RPMI7951 (cell line): ENCODE measurements at regions not wholly inside any gene's neighbourhood (a gene's known extent, or its start where the extent isn't known, plus 50 kb on each side); places are given as distances from the start of the nearest gene placed in this dataset.

ENCODE experiments used
- DNase-seq: peaks from one replicate; pipeline ENCODE4 v3.0.0-alpha.2; 2012; ENCODE audit warnings: low read depth

DNA sequence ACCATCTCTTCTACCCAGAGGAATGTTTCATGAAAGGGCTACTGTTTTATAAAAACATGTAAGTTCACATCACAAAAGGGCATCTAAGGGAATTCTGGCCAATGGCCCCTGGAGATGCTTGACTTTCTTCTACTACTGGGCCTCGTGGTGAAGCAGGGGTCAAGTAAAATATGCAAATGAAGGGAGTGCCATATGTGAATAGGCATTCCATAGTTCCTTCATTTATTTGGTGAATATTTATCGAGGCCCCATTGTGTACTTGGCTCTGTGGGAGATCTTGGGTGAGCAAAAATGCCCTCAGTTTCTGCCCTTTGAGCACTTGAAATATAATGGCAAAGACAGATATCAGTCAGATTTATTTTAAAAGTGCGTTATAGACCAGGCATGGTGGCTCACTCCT, 101.3 kb upstream of the CACNA2D3 start:
- DNase-seq: no peak

DNA sequence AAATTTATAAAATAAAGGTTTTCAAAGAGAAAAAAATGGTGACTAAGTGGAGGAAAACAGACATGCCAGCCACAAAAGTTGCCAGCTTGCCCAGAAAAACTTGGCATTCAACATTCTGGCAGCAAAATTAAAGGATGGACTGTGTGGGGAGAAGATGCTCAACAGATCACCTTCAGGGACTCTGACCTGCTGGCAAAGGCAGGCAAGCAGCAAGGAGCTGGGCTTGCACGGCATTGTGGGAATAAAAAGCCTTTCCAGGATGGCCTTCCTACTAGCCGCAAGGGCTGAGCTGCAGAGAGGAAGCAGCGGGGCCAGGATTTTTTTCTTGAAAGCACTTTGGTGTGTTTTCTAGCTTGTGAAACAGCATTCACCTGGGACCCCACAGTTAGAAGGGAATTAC, 101.9 kb upstream of the CACNA2D3 start:
- no peak for DNase-seq

DNA sequence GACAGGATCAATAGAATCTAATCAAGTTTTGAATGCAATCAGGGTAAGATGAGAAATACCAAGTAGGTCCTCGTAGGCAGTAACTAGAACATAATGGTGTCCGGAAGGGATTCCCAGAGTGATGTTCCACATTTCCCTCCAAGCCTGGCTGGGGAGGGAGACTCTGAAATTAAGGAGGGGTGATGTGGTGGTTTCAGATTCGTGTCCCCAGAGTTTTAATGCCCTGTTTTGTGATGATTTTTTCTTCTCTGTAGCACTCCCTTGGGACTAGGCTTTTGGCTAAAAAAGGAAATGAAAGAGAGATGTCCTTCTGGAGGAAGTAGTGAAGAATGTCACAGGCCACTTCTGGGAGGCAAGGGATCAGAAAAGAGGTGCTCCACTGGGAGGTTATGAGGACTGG, 108.3 kb upstream of the CACNA2D3 start:
- DNase-seq: no peak

DNA sequence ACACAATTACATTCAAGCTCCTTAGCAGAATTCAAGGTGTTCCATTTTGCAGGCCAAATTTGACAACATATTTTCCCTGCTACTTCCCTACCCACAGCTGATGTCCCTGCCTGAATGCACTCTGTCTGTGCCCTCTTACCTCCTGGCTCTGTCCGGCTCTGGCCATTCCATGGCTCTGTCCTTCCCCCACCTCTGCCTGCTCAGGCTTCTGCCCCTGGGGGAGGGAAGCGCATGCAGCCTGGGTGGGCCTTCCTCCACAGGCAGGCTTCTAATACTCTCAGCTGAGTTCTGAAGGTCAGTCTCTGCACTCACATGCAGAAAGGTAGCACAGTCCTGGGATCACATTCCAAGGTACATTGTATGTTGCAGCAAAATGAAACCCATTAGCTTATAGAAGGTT, 113.6 kb upstream of the CACNA2D3 start:
- no peak for DNase-seq

DNA sequence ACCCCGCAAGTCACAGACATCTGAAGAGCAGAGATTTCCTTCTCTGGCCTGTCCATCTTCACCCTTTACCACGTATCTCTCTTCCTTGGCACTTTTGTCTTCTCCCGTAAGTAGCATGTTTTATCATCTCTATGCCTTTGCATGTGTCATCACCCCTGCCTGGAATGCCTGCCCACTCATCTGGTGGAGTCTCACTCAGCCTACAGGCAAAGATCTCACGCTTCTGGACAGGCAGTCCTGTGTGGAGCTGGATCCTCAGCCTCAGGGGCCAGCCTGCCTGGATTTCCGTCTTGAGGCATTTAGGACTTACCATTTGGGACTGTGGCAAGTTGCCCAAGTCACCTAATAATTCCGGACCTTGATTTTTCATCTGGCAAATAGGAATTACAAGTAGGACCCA, 114.3 kb upstream of the CACNA2D3 start:
- DNase-seq: peak; percentile 57

DNA sequence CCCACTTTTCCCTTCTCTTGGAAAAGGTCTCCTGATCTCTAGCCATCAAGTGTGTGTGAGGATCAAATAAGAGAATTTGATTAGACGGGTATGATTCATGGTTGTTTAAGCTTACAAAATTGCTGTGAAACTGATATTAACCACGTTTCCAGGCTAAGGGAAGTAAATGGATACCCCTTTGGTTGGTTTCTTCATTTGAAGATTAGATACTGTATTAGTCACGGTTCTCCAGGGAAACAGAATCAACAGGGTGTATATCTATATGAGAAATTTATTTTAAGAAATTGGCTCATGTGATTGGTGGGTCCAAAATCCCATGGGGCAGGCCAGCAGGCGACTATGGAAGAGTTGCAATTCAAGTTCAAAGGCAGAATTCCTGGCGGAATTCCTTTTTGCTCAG, 112.7 kb upstream of the SELENOK start:
- peak; percentile 14 for DNase-seq

DNA sequence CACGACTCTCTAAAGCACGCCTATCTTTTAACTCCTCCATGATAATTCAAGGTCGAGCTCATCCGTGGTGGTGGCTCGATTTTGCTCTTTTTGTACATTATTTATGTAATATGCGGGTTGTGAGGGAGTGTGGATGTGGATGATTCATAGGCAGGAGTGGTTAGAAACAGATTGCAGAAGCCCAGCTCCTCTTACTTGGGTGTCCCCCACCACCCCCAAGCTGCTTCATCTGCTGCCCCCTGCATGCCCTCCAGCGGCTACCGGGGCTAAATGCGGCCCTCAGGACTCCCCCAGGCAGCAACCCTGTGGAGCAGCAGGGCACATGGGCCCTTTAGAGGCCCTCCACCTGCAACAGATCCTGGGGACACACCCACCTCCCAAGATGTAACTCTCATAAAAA, 111.5 kb upstream of the SELENOK start:
- peak; percentile 45 for DNase-seq

DNA sequence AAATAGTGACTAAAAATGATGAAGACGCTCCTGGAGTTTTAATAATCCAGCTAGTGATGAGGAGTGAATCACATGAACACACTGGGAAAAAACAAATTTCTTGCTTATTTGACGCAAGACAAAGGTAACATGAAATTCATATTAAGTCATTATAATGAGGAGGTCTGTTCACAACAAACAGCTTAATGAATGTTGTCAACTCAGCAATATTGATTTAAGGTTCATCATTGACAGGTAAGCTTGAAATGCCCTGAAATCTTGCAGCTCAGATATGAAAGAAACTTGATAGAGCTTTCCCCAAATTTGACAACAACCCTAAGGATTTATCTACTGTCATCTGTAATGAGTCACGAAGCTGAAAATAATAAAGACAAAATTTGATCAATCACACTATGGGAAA, 108.1 kb upstream of the SELENOK start:
- no peak for DNase-seq

DNA sequence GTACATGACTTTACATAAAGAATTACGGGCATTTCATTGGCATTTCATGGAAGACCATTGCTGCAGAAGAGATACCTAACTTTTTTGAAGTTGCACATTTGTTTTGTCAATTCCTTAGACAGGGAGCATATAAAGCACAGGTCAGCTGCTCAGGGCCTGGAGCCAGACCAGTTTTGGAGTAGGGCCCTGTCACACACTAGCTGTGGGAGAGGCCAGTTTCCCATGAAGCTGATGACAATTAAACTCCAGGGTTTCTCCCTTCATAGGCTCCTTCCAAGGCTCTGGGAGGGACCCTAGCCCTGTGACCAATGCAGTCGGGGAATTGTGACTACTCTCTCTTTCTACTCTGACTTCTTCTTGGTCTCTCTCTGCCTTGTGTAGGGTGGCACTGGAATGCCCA, 107.3 kb upstream of the SELENOK start:
- no peak for DNase-seq

DNA sequence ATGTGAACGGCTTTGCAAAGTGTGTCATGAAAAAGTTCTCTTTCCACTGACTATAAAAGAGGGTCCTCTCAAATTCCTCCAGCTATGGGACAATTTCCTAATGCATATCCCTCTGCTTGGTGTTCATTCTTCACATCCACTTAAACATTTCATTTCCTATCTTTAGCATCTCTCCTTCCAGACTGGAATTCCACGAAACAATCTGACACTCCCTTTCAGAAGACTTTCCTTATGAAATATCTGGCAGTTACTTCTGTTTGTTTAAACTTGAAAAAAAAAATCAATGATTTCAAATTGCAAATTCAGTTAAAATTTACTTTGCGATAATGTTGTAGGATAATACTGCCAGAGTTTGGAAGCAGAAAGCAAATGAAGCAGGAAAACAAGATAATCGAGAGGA, 105.8 kb upstream of the SELENOK start:
- no peak for DNase-seq

DNA sequence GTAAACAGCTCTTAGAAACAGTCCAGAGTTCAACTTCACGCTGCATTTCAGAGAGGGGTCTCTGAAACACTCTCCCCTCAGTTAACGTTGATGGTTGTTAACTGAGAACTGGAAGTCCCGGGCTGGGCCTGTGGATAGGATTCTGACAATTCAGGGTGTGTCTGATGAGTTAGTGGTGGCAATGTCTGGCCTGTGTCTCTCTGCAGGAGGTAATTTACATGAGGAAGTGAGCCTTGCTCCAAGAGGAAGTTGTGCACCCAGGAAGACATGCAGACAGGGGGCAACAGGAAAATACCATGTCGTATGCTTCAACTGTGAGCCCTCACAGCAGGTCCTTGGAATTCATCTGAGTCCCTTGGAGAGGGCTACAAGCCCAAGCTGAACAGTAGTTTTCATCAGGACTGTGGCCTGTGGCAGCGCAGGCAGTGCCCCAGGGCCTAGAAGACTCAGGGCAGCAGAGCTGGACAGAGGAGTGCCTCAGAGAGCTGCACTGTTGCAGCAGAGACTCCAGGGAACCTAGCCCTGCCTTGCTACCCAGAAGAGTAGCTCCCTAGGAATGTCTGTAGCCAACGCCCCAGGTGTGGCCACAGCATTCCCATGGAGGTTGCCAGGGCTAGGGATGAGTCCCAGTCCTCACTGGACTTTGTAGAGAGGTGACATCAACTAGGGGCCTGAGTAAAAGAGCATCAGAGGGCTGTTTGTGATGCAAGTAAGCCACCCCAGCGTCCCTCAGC, 104.6 kb upstream of the SELENOK start:
- no peak for DNase-seq

DNA sequence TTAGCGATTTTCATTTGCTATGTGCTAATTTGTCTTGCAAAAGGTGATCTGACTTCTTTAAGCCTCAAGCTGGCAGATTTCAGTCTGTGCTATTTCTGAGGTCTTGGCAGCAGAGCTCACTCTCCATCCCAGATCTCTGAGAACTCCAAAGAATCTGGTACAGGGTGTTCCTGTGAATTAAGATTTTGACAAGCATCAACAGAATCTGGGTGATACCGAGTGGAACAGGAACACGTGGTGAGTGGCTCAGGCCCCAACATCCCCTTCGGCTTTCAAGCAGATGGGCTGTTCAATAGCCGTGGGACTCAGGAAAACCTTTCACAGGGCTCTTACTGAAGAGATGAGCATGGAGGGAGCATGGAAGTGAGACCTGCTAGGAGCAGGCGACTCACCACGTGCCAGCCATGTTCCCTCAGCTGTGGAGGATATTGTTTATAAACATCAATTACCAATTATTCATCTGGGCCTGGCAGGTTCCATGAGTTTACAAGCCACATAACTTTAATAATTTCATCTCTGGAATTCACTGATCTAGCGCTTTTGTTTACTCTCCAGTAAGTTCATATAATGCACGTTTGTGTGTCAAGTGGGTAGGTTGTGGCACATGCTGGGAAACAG, 103.4 kb upstream of the SELENOK start:
- no peak for DNase-seq

DNA sequence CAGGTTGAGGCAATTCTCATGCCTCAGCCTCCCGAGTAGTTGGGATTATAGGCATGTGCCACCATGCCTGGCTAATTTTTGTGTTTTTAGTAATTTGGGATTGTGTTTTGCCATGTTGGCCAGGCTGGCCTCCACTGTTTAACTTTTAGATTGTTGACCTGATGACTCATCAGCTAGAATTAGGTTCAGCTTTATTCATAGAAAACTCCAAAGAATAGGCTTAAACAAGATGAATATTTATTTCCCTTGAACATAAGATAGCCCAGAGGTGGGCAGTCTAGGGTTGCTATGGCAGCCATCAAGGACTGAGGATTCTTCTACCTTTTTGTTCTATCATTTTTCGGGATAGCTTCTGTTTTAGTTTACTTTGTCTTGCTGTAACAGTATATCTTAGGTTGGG, 99.6 kb upstream of the SELENOK start:
- no peak for DNase-seq

DNA sequence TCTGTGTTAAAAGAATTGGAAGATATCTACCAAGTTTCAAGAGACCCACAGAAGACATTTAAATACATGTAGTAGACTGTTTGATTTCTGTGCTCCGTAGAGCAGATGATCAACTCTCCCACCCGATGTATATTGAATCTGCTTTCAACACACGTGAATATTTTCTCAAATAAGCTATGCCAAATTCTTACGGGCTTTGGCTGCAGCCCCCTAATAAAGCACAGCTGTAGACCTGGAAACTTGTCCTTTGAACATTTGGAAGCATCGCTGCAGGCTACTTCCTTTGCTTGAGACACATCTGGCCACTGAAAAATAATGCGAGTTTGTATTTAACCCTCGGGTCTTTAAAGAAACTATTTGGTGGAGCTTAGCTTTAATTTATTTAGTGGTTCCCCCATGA, 98.3 kb upstream of the SELENOK start:
- peak; percentile 28 for DNase-seq

DNA sequence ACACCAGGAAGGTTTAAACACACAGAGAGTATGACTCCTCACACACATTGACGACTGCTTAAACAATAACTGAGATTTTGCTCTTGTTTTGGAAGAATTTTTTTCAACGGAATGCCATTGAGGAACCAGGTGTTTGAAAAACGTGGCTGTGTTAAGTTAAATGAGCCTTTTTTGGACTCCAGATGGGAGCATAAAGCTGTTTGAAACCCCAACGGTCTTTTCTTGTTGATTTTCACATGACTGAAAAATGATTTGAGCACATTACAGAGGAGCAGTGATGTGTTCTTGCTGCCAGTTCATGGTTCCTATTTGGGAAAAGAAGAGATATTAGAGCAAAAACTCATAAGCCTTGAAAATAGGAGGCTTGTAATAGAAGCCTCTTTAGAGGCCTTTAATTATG, 97.8 kb upstream of the SELENOK start:
- DNase-seq: no peak

DNA sequence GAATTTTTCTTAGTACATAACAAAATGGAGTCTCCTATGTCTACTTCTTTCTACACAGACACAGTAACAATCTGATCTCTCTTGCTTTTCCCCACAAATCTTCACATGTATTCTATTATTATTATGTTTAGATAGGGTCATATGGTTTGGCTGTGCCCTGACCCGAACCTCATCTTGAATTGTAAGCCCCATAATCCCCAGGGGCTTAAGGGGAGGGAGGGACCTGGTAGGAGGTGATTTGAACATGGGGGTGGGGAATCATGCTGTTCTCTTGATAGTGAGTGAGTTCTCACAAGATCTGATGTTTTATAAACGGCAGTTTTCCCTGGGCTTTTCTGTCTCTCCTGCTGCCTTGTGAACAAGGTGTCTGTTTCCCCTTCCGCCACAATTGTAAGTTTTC, 86.7 kb upstream of the SELENOK start:
- no peak for DNase-seq

DNA sequence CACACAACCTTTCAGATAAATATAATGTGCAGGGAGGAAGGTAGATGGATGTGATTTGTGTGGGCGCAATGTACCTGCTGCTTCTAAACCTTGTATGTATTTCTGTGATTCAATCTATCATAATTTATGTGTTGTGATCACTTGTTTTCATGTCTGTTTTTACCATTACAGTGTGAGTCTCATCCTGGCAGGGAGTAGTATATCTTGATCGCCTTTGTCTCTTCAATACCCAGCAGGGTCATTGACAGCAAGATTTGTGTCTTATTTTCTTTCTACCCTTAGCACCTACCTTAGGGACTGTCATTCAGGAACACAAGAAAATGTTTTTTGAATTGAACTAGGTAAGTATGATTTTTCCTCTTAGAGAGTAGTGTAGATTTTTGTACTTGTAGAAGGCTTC, 83.7 kb upstream of the SELENOK start:
- DNase-seq: no peak

DNA sequence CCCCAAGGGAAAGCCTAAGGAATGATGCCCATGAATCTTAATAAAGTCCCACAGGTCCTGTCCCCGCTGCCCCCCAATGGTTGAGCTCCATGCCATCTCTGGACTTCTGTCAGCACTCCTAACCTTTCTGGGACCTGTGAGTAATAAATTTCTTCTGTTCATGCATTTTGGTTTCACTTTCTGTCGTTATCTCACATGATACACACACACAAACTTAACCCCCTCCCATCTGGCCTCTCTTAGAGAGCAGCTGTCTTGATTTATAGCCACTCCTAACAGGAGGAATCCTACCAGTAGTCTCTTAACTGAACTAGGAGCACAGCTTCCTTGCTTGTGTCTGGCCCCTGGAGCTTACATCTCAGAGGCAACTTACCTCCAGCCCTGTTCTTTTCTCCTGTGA, 82.7 kb upstream of the SELENOK start:
- DNase-seq: peak; percentile 70

DNA sequence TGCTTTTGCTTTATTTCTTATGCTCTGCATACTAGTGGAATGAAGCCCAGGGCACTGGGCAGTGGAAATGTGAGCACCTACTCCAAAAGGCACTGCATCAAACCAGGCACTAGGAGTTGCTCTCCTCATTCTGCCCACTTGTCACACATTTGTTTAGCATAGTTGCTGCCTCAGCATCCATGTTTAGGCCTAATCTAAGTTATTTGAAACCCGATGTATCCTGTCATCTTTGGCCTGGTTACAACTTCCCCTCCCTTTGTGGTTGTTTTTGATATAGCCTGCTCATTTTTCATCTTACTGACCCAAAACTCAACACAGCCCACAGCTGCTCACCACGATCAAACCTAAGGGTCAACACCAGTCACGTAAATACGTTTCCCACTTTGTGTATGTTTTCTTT, 82.2 kb upstream of the SELENOK start:
- DNase-seq: peak; percentile 57

DNA sequence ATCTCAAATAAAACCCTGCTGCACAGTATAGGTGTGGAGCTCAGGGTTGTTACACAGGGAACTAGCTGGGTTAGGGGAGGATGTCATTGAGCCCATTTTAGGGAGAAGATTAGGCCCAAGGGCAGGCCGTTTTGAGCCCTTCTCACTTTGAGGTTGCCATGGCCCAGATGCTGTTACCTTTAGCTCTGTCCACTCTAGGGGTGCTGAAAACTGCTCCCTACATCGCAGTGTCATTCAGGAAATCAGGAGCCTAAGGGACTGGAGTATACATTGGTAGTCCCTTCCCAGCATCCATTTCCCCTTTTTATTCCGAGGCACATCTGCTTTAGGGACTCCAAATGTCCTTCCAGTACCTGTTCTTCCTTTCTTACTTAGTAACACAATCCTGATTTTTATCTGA, 79.0 kb upstream of the SELENOK start:
- peak; percentile 18 for DNase-seq

DNA sequence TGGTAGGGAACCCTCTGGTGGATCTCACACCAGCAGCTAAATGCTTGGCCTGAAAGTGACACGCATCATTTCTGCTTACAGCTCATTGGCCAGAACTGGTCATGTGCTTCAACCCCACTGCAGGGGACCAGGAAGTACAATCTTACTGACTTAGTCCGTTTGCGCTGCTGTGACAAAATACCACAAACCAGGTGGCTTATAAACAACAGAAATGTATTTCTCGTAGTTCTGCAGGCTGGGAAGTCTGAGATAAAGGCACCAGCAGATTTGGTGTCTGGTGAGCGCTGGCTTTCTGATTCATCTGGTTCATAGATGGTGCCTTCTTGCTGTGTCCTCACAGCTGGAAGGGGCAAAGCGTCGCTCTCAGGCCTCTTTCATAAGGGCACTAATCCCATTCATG, 77.4 kb upstream of the SELENOK start:
- no peak for DNase-seq

DNA sequence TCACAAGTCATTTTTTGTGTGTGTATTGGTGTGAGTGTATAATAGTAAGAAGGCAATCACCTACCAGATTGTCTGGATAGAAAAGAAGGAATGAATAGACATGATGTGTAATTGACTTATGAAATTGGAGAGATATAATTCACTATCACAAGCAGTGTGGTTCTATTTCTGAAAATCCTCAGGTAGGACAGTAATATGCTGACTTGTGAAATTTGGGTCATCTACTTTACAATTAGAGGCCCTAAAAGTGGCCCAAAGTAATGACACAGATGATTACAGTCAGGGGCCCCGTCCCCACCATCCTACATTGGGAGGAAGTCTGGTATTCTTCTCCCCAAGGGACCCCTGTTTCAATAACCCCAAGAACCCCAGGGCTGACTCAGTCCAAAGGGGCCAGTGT, 73.6 kb upstream of the SELENOK start:
- DNase-seq: no peak

DNA sequence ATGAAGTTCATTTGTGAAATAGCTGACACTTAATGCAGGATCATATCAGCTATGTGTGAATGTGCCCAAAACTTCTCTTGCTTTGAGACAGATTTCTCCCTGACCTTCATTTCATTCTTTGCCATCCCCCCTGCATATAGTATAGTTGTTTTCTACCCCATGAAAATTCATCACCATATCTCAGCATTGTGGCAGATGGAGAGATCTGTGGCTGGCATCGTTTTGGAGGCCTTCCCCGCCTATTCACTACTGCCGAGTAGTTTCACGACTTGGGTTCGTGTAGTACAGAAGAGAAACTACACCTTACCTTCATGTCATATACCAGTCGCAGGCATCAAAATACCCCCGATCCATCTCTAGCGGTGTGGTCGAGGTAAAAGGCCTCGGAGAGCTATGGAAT, 66.2 kb upstream of the SELENOK start:
- no peak for DNase-seq

DNA sequence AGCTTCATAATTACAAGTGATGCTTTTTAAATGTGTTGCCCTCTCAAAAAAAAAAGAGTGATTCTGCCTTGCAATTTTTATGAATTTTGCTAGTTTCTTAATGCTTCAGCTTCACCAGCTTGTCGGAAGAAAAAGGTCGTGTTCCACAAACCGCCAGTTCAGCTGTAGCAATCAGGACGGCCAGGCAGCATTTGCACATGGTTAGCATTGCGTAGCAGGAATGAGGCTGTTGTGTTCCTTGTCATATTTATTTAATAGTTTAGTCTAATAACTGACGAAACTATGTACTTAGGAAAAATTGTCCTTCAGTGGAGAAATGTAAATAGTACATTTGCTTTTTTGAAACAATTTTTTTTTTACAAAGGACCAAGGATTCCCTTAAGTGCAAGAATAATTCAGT, 64.9 kb upstream of the SELENOK start:
- DNase-seq: no peak
